GM12878 (cell line): ENCODE measurements at regions not wholly inside any gene's neighbourhood (a gene's known extent, or its start where the extent isn't known, plus 50 kb on each side); places are given as distances from the start of the nearest gene placed in this dataset.

Source experiments
- ATAC-seq: fragments of 200-7000 bp; cut with Tn5 transposase; 3 replicates; pipeline ENCODE4 v1.9.1; 2020; ENCODE audit warnings: mild to moderate bottlenecking, moderate library complexity
- BruUV-seq: library from RNA; stranded (reverse); fragments of 400-500 nt; replicated peaks from 2 replicates; lab custom pipeline; 2021; lab: Mats Ljungman, UMichigan
- CTCF ChIA-PET: fragments of 300-600 bp; sonication (Branson Sonifier 250); formaldehyde crosslinking; extraction: SDS; loops from one replicate; lab custom pipeline; 2021; ENCODE audit warnings: inconsistent platforms; lab: Yijun Ruan, JAX
- POLR2A ChIA-PET: fragments of 350-600 bp; formaldehyde crosslinking; extraction: SDS; loops from one replicate; lab custom pipeline; 2021; ENCODE audit warnings: inconsistent platforms; lab: Charles Lee
- RAD21 ChIA-PET: fragments of 300-600 bp; sonication (Branson Sonifier 250); formaldehyde crosslinking; loops from one replicate; lab custom pipeline; 2023; ENCODE audit warnings: antibody characterized with exemption; ENCODE audit not compliant: unreplicated experiment; lab: Charles Lee
- SMC1A ChIA-PET: fragments of 300-600 bp; sonication (Branson Sonifier 250); formaldehyde crosslinking; loops from one replicate; lab custom pipeline; 2023; ENCODE audit not compliant: unreplicated experiment, uncharacterized antibody; lab: Charles Lee
- DNase-seq: peaks from one replicate; pipeline ENCODE4 v3.0.0-alpha.2; 2011; ENCODE audit warnings: low read depth, low spot score
- FAIRE-seq: peaks from 3 replicates; lab custom pipeline; 2011; peaks lifted over from hg19 to GRCh38; lab: Jason Lieb, UNC
- H2AFZ ChIP-seq: 2 replicates; pipeline ENCODE4 v1.6.0; 2011; ENCODE audit warnings: low read depth, low read length, control low read depth; ENCODE audit not compliant: control insufficient read depth
- H3K27ac ChIP-seq: 2 replicates; pipeline ENCODE4 v1.5.1; 2011; ENCODE audit warnings: control low read depth; ENCODE audit not compliant: control insufficient read depth, insufficient read depth
- H3K27me3 ChIP-seq, 2 experiments: replicated peaks in 1 of 2; 2 replicates each; pipeline versions ENCODE4 v1.6.0 to v1.6.1; 2011; ENCODE audit warnings: low read length in 1 of 2; ENCODE audit not compliant: control insufficient read depth in 2 of 2, insufficient read depth in 2 of 2
- H3K36me3 ChIP-seq, 2 experiments: 2 replicates each; pipeline ENCODE4 v1.5.1; 2011; ENCODE audit warnings: low read length in 1 of 2; ENCODE audit not compliant: control insufficient read depth in 2 of 2, insufficient read depth in 2 of 2
- H3K4me1 ChIP-seq: 2 replicates; pipeline ENCODE4 v1.6.1; 2011; ENCODE audit warnings: mild to moderate bottlenecking, low read length, moderate library complexity, mixed read lengths; ENCODE audit not compliant: control insufficient read depth, insufficient read depth
- H3K4me2 ChIP-seq: 2 replicates; pipeline ENCODE4 v1.6.0; 2011; ENCODE audit warnings: control low read depth; ENCODE audit not compliant: control insufficient read depth, insufficient read depth
- H3K4me3 ChIP-seq: fragments of 200-600 bp; sonication (generic); 2 replicates; pipeline ENCODE4 v1.5.1; 2016
- H3K79me2 ChIP-seq: 2 replicates; pipeline ENCODE4 v1.6.0; 2011; ENCODE audit warnings: low read length; ENCODE audit not compliant: control insufficient read depth, insufficient read depth
- H3K9ac ChIP-seq: 2 replicates; pipeline ENCODE4 v1.8.0; 2011; ENCODE audit warnings: low read length, control low read depth, mixed read lengths; ENCODE audit not compliant: control insufficient read depth, insufficient read depth
- H3K9me3 ChIP-seq: replicated peaks from 3 replicates; pipeline ENCODE4 v1.5.1; 2011; ENCODE audit warnings: mild to moderate bottlenecking, low read length; ENCODE audit not compliant: control insufficient read depth, insufficient read depth
- H4K20me1 ChIP-seq: 2 replicates; pipeline ENCODE4 v1.6.0; 2011; ENCODE audit not compliant: control insufficient read depth, insufficient read depth
- ASH2L ChIP-seq: fragments of 300-600, 200-600 bp; sonication (generic); IDR thresholded peaks from 2 replicates; pipeline ENCODE4 v1.6.1; 2017; ENCODE audit warnings: low read depth, mild to moderate bottlenecking, borderline replicate concordance
- HCFC1 ChIP-seq: fragments of 150-350 bp; IDR thresholded peaks from 2 replicates; pipeline ENCODE4 v1.6.1; 2014; ENCODE audit warnings: low read length
- HDGF ChIP-seq: fragments of 450-650 bp; IDR thresholded peaks from 2 replicates; pipeline ENCODE4 v1.6.1; 2016; ENCODE audit warnings: antibody characterized with exemption
- IRF3 ChIP-seq: fragments of 450-650 bp; IDR thresholded peaks from 2 replicates; pipeline ENCODE4 v1.6.1; 2014; ENCODE audit warnings: mild to moderate bottlenecking
- KDM1A ChIP-seq: fragments of 200-600 bp; sonication (generic); IDR thresholded peaks from 2 replicates; pipeline ENCODE4 v1.6.1; 2016; ENCODE audit warnings: borderline replicate concordance
- NR2C1 ChIP-seq: fragments of 450-650 bp; IDR thresholded peaks from 2 replicates; pipeline ENCODE4 v1.6.1; 2017; ENCODE audit warnings: antibody characterized with exemption, mild to moderate bottlenecking, moderate library complexity
- PBX3 ChIP-seq: IDR thresholded peaks from 2 replicates; pipeline ENCODE4 v1.6.1; 2011; ENCODE audit warnings: mild to moderate bottlenecking, low read depth, low read length, moderate library complexity; ENCODE audit not compliant: insufficient replicate concordance
- SPI1 ChIP-seq: IDR thresholded peaks from 2 replicates; pipeline ENCODE4 v1.6.1; 2011; ENCODE audit warnings: low read depth, mild to moderate bottlenecking, low read length, moderate library complexity, borderline replicate concordance; ENCODE audit not compliant: insufficient read depth
- ZNF592 ChIP-seq: fragments of 450-650 bp; IDR thresholded peaks from 2 replicates; pipeline ENCODE4 v1.6.1; 2017; ENCODE audit warnings: mild to moderate bottlenecking, moderate library complexity
- WGBS: methylation state at CpG from one replicate; pipeline ENCODE4 v1.1.6; 2016; ENCODE audit warnings: low lambda C conversion rate; ENCODE audit not compliant: insufficient replicate concordance, insufficient coverage; ENCODE audit errors: missing lambda C conversion rate; 5-methylcytosine and 5-hydroxymethylcytosine counted together
- in situ Hi-C: fragments of 300-500 bp; cut with MboI; formaldehyde crosslinking; loops from 9 replicates; pipeline ENCODE4 v1.14.3; 2018; ENCODE audit warnings: mixed read lengths
- intact Hi-C: fragments of 100-400 bp; cut with micrococcal nuclease; formaldehyde crosslinking; loops from one replicate; pipeline ENCODE4 v1.14.2; 2022; ENCODE audit not compliant: unreplicated experiment

GRCh38 chr7:57398548-57398947 lies 51.4 kb upstream of the ZNF716 start (continued):
- TF ChIP-seq KDM1A (no peak), SPI1 (no peak), HDGF (no peak)

- Histone ChIP-seq H3K27ac (no peak overlapping the region), H3K36me3 (no peaks in the 10 kb centered on the region), H3K4me2 (no peak overlapping the region), H3K9me3 (no peaks in the 10 kb centered on the region; the same call in 2 of the 3 replicates), H3K27me3 (no peaks in the 10 kb centered on the region), H3K4me3 (no peak overlapping the region), H3K4me1 (no peaks in the 10 kb centered on the region), H3K9ac (no peak overlapping the region), H4K20me1 (no peaks in the 10 kb centered on the region), H3K79me2 (no peaks in the 10 kb centered on the region), H2AFZ (no peak overlapping the region)
- FAIRE-seq (no peak), DNase-seq (no peak), ATAC-seq (no peak)
- ChIA-PET POLR2A (no interaction called here), CTCF (no interaction called here), RAD21 (no interaction called here), SMC1A (no interaction called here)
- BruUV-seq = no TSS peak
- in situ Hi-C loops (no loop called here), intact Hi-C loops (no loop called here)
- no peak for TF ChIP-seq PBX3
- no peak for TF ChIP-seq NR2C1
- TF ChIP-seq HCFC1 = no peak
- TF ChIP-seq ZNF592 = no peak
- no peak for TF ChIP-seq ASH2L
- TF ChIP-seq IRF3 = no peak
- 24% methylated on average over 5 of the region's 6 CpGs for WGBS
These were observed 50.6 kb upstream of the ZNF716 start for GRCh38 chr7:57399251-57399940.
